GM18867 (cell line): ENCODE measurements at regions not wholly inside any gene's neighbourhood (a gene's known extent, or its start where the extent isn't known, plus 50 kb on each side); places are given as distances from the start of the nearest gene placed in this dataset.

Experiments used
- ATAC-seq: cut with Tn5 transposase; IDR thresholded peaks from one replicate; pipeline ENCODE4 v1.9.1; 2021; ENCODE audit warnings: mild to moderate bottlenecking, moderate library complexity; ENCODE audit not compliant: unreplicated experiment

- ATAC-seq = no peak
Measured at GRCh38 chr5:116389601-116390000, 185.0 kb downstream of the SEMA6A start.

DNA sequence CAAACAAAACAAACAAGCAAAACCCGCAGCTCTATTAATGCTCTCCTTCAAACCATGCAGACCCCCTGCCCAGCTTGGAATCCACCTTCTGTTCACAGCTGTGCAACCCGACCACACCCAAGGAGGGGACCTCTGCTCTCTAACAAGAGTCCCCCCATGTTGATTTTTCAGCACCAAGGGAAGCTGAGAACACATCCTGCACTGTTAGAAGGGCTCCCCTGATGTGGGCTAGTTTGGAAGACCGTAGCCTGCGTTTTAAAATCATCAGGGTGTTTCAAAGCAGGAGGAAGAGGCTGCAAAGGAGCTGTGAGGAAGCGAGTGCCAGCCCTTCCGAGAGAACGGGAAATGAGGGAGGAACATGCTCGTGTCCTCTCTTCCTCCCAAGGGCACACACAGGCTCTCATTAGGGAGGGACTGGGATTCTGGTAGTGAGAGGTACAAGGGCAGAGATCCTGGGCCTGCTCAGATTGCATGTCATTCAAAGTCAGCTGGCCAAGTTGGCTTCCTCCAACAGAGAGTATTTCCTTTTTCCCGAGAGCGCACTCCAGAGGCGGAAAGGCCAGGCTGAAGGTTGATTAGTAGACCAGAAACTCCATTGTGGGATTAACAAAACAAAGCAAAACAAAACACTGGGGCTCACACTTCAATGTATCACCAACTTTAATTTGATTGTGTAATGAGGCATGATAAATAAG, 185.9 kb downstream of the SEMA6A start:
- ATAC-seq = no peak

- no peak for ATAC-seq
Measured at GRCh38 chr5:116387738-116388137, 186.9 kb downstream of the SEMA6A start.

- ATAC-seq = no peak
Measured at GRCh38 chr5:116386633-116387032, 188.0 kb downstream of the SEMA6A start.

DNA sequence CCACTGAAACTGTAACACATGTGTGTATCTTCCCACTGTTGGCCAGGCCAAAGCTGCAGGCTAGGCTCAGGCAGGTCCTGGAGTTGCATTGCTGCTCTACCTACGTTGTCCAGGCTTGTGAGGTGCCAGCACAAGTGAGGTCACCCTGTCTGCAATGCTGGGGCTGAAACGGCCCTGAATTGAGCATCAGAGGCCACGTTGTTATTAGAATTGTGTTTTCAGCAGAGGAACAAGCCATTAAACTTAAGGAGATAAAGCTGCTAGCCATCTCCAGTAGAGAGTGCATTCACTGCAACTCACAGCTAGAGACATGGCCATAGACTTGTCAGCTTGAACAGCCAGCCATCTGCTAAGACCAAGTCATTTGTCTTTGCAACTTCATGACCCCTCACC, 191.8 kb downstream of the SEMA6A start:
- ATAC-seq = no peak

DNA sequence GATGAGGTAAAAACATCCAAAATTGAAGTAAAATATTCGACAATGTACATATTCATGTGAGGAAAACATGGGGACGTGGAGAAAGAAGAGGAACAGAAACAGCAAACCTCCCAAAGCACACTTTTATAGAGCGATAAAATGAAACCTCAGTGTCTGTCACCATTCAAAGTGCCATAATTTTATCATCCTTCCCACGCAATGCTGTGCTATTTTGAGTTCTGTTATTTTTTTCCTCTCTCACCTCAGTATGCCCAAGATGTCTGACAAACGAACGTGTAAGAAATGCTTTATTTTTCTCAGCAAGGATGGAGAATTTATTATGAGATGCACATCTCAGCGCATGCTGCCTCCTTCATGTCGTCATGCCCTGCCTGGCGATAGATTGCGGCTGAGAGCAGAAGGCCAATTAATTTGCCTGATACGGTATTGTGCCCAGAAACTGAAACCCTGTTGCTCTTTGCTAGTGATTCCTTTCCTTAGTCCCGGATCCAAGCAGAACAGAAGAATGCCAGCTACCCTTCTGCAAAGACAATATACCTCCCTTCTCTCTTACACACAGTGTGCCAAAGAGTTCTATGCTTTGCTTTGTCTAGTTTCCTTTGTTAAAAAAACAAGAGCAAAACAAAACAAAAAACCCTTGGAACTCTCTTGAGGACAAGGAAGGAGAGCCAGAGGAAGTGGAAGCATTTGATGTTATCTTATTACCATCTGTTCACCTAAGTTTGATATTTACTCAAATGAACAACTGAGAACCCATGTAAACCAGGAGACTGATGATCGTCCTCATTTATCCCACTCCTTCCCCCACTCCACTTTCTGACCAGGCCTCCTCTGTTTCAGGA, 192.4 kb downstream of the SEMA6A start:
- no peak for ATAC-seq

DNA sequence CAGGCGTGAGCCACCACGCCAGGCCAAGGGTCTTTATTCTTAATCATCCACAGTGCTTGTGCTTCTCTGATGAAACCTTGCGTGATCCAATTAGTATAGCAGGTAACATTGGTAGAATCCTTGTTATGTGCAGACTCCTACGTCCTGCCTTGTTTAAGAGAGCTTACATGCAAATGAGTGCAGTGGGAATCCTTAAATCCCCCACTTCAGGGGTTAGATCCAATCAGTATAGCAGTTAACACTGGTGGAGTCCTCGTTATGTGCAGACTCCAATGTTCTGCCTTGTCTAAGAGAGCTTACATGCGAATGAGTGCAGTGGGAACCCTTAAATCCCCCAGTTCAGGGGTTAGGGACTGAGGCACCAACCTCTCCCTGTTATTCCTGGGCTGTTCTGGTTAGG, 193.4 kb downstream of the SEMA6A start:
- ATAC-seq = no peak

GRCh38 chr5:116380621-116381020, 194.0 kb downstream of the SEMA6A start:
- no peak for ATAC-seq

GRCh38 chr5:116379306-116379705, 195.3 kb downstream of the SEMA6A start:
- ATAC-seq = no peak

DNA sequence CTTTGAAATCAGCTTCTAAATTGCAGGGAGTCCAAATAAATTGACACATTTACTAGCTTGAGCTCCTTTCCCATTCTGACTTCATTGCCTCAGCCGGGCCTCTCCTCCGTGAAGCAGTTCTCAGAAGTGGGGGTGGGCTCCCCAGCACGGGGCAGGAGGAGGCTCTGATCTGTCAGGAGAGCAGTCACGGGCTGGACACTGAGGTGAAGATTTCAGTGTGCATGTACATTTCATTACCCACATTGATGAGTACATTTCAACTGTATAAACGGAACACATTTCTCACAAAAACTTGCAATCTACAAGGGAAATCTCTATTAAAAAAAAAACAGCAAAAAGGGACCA, 195.9 kb downstream of the SEMA6A start:
- no peak for ATAC-seq

GRCh38 chr5:116378007-116378776, 196.4 kb downstream of the SEMA6A start:
- ATAC-seq = no peak

GRCh38 chr5:116377276-116378006, 197.2 kb downstream of the SEMA6A start:
- no peak for ATAC-seq

DNA sequence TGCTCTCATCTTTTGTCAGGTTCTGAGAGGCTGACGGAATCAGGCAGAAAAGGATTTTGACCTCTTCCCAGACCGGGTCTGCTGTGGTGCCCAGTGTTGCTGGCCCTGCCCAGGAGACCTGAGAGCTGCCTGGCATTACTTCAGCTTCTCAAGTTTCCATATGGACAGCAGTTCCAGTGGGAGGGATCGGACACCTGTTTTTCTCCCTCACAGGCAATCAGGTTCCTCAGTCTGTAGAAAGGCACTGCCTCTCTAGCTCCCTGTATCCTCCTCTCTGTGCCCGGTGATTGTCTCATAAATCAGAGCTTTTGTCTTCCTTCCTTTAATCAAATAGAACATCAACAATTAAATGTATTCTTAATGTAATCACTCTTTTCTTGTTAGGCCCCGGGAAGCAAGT, 198.7 kb downstream of the SEMA6A start:
- ATAC-seq = no peak

- peak; percentile 51 for ATAC-seq
Measured at GRCh38 chr5:116374434-116374852, 200.2 kb downstream of the SEMA6A start.

GRCh38 chr5:116372931-116373597, 201.6 kb downstream of the SEMA6A start:
- ATAC-seq = no peak

DNA sequence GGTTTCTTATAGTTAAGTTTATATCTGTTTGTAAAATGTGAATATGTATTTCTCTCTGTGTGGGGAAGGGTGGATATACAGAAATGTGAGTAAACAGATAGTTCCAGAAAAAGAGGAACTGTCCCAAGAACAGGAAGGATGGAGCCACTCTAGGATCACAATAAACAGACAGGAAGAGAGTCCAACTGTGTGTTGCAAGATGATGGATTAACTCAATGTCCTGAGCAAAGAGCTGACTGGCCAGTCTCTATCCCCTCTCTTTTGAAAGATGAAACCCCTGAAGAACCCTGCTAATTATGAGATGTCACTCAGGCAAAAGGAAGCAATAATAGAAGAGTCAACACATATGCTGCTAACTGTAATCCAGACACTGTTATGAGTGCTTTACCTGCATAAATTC, 202.7 kb downstream of the SEMA6A start:
- no peak for ATAC-seq

- no peak for ATAC-seq
Measured at GRCh38 chr5:116371431-116371830, 203.2 kb downstream of the SEMA6A start.

- ATAC-seq = no peak
Measured at GRCh38 chr5:116370886-116371285, 203.7 kb downstream of the SEMA6A start.

GRCh38 chr5:116370149-116370548, 204.5 kb downstream of the SEMA6A start:
- ATAC-seq = no peak

- peak; percentile 82 for ATAC-seq
Measured at GRCh38 chr5:116365006-116365496, 209.6 kb downstream of the SEMA6A start.
